Upper lobe of right lung (tissue), 1 donor: ENCODE measurements at regions not wholly inside any gene's neighbourhood (a gene's known extent, or its start where the extent isn't known, plus 50 kb on each side); places are given as distances from the start of the nearest gene placed in this dataset.

Experiments used
- ATAC-seq: fragments of 200-7000 bp; cut with Tn5 transposase; one replicate; pipeline ENCODE4 v1.9.1; 2020; ENCODE audit warnings: mild to moderate bottlenecking, moderate library complexity
- DNase-seq: peaks from one replicate; pipeline ENCODE4 v3.0.0-alpha.2; 2020
- H3K27ac ChIP-seq: fragments of 200-600 bp; one replicate; pipeline ENCODE4 v1.8.0; 2022
- H3K27me3 ChIP-seq: fragments of 200-600 bp; one replicate; pipeline ENCODE4 v1.8.0; 2022; ENCODE audit warnings: mild to moderate bottlenecking
- H3K36me3 ChIP-seq: fragments of 200-600 bp; one replicate; pipeline ENCODE4 v1.8.0; 2022
- H3K4me1 ChIP-seq: fragments of 200-600 bp; one replicate; pipeline ENCODE4 v1.8.0; 2022
- H3K4me3 ChIP-seq: fragments of 200-600 bp; one replicate; pipeline ENCODE4 v1.8.0; 2022; ENCODE audit warnings: mild to moderate bottlenecking
- H3K9me3 ChIP-seq: fragments of 200-600 bp; one replicate; pipeline ENCODE4 v1.8.0; 2022
- CTCF ChIP-seq: fragments of 200-600 bp; IDR thresholded peaks from one replicate; pipeline ENCODE4 v1.8.0; 2022; ENCODE audit warnings: antibody characterized with exemption
- intact Hi-C: fragments of 100-400 bp; cut with DNase I; formaldehyde crosslinking; loops from one replicate; pipeline ENCODE4 v1.11.0; 2022
- donor health status: DM: no; HTN: yes; CAD: no; lungs with severe emphysema.

- ATAC-seq (no peak), DNase-seq (no peak)
- no peak for TF ChIP-seq CTCF
- Histone ChIP-seq H3K9me3 (no peaks in the 10 kb centered on the region), H3K27ac (no peak overlapping the region), H3K36me3 (no peaks in the 10 kb centered on the region), H3K4me3 (no peak overlapping the region), H3K4me1 (no peaks in the 10 kb centered on the region), H3K27me3 (no peaks in the 10 kb centered on the region)
- intact Hi-C loops = no loop called here
Observed at GRCh38 chr11:106507645-106508306, 430.3 kb downstream of the AASDHPPT start.

GRCh38 chr11:106514706-106515105 is 437.2 kb downstream of the AASDHPPT start:
- Histone ChIP-seq H3K9me3 (no peaks in the 10 kb centered on the region), H3K27ac (no peak overlapping the region), H3K36me3 (no peaks in the 10 kb centered on the region), H3K4me3 (no peak overlapping the region), H3K27me3 (no peaks in the 10 kb centered on the region), H3K4me1 (no peaks in the 10 kb centered on the region)
- ATAC-seq = no peak
- intact Hi-C loops = no loop called here
- TF ChIP-seq CTCF = no peak
- no peak for DNase-seq

- TF ChIP-seq CTCF = no peak
- no peak overlapping the region for H3K4me3 ChIP-seq
- H3K36me3 ChIP-seq = no peaks in the 10 kb centered on the region
- ATAC-seq (no peak), DNase-seq (no peak)
- H3K9me3 ChIP-seq = no peaks in the 10 kb centered on the region
- intact Hi-C loops = no loop called here
- no peak overlapping the region for H3K27ac ChIP-seq
- H3K27me3 ChIP-seq = no peaks in the 10 kb centered on the region
- no peaks in the 10 kb centered on the region for H3K4me1 ChIP-seq
Observed at GRCh38 chr11:106517426-106517825, 440.0 kb downstream of the AASDHPPT start.

- ATAC-seq (no peak), DNase-seq (no peak)
- Histone ChIP-seq H3K27me3 (no peaks in the 10 kb centered on the region), H3K9me3 (no peaks in the 10 kb centered on the region), H3K36me3 (no peaks in the 10 kb centered on the region), H3K27ac (no peak overlapping the region), H3K4me3 (no peak overlapping the region), H3K4me1 (no peaks in the 10 kb centered on the region)
- no peak for TF ChIP-seq CTCF
- intact Hi-C loops = no loop called here
Observed at GRCh38 chr11:106520146-106520912, 442.9 kb downstream of the AASDHPPT start.

- Histone ChIP-seq H3K27me3 (no peaks in the 10 kb centered on the region), H3K4me3 (no peak overlapping the region), H3K9me3 (no peaks in the 10 kb centered on the region), H3K4me1 (no peaks in the 10 kb centered on the region), H3K36me3 (no peaks in the 10 kb centered on the region), H3K27ac (no peak overlapping the region)
- ATAC-seq = no peak
- no peak for TF ChIP-seq CTCF
- intact Hi-C loops = no loop called here
- DNase-seq = no peak
Observed at GRCh38 chr11:106520920-106521319, 443.5 kb downstream of the AASDHPPT start.
